Nephron progenitor cell (in vitro differentiated cells): ENCODE measurements at regions not wholly inside any gene's neighbourhood (a gene's known extent, or its start where the extent isn't known, plus 50 kb on each side); places are given as distances from the start of the nearest gene placed in this dataset.

Experiments
- DNase-seq: peaks from one replicate; pipeline ENCODE4 v3.0.0; 2021
- H3K27ac Mint-ChIP-seq: 2 replicates; pipeline ENCODE4 v1.8.0; 2021; ENCODE audit warnings: mild to moderate bottlenecking, moderate library complexity, mixed read lengths
- H3K27me3 Mint-ChIP-seq: 2 replicates; pipeline ENCODE4 v1.8.0; 2021; ENCODE audit warnings: mild to moderate bottlenecking, low read depth, mixed read lengths; ENCODE audit not compliant: poor library complexity
- H3K36me3 Mint-ChIP-seq: 2 replicates; pipeline ENCODE4 v1.8.0; 2021; ENCODE audit warnings: low read depth, mixed read lengths
- H3K4me1 Mint-ChIP-seq: 2 replicates; pipeline ENCODE4 v1.8.0; 2021; ENCODE audit warnings: mixed read lengths
- H3K4me3 Mint-ChIP-seq: 2 replicates; pipeline ENCODE4 v1.8.0; 2021; ENCODE audit warnings: mild to moderate bottlenecking, moderate library complexity, mixed read lengths
- H3K9me3 Mint-ChIP-seq: 2 replicates; pipeline ENCODE4 v1.8.0; 2021; ENCODE audit warnings: mild to moderate bottlenecking, moderate library complexity, mixed read lengths
- CTCF ChIP-seq: fragments of 200-600 bp; sonication (generic); IDR thresholded peaks from 2 replicates; pipeline ENCODE4 v1.5.0; 2021; ENCODE audit warnings: antibody characterized with exemption

GRCh38 chr6:122558080-122558479 lies 52.1 kb upstream of the PKIB start:
- H3K27me3 Mint-ChIP-seq, result no peaks in the 10 kb centered on the region
- no peak for TF ChIP-seq CTCF

More at GRCh38 chr6:122558080-122558479, 52.1 kb upstream of the PKIB start:
- DNase-seq, result no peak
- Mint-ChIP-seq H3K9me3 (peaks cover 44% of the 10 kb centered on the region), H3K27ac (no peak overlapping the region), H3K4me1 (peaks cover 4% of the 10 kb centered on the region), H3K36me3 (peaks cover 81% of the 10 kb centered on the region), H3K4me3 (no peak overlapping the region)
